Frontal cortex (tissue), 3 donors: ENCODE measurements at regions not wholly inside any gene's neighbourhood (a gene's known extent, or its start where the extent isn't known, plus 50 kb on each side); places are given as distances from the start of the nearest gene placed in this dataset.

Source experiments
- DNase-seq, 2 donors: peaks; one replicate each; pipeline ENCODE4 v3.0.0; 2012; ENCODE audit warnings: low spot score in 2 of 2
- FAIRE-seq: peaks from 2 replicates; lab custom pipeline; 2012; peaks lifted over from hg19 to GRCh38; lab: Jason Lieb, UNC
- donor health status: control.
- donor health status: control.
- donor health status: control.

DNA sequence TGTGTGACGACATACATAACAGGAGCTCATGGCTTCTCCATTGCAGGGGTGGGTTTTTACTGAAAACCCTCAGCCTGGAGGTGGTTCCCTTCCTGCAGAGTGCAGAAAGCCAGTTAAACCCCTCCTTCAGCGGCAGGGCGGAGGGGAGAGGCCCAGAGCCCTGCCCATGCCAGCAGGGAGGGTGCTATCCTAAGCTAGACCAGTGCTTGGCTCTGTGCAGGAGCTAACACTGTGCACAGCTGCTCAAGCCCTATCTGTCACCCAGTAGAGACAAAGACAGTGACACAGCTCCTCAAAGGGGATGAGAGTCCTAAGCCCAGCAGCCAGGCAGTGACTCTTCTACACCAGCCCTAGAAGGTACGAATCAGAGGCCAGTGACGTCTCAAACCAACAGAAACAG is 70.0 kb upstream of the ZSWIM6 start:
- FAIRE-seq, result no peak

GRCh38 chr5:61263072-61263471 is 69.0 kb upstream of the ZSWIM6 start:
- FAIRE-seq (no peak), DNase-seq (no peak)

More for the DNA sequence above, 70.0 kb upstream of the ZSWIM6 start:
- no peak for DNase-seq

GRCh38 chr5:61263561-61264272 is 68.3 kb upstream of the ZSWIM6 start:
- DNase-seq, result no peak
- no peak for FAIRE-seq

- FAIRE-seq (no peak), DNase-seq (peak; percentile 12 to 14)
Observed at GRCh38 chr5:61264273-61264661, 67.8 kb upstream of the ZSWIM6 start.

DNA sequence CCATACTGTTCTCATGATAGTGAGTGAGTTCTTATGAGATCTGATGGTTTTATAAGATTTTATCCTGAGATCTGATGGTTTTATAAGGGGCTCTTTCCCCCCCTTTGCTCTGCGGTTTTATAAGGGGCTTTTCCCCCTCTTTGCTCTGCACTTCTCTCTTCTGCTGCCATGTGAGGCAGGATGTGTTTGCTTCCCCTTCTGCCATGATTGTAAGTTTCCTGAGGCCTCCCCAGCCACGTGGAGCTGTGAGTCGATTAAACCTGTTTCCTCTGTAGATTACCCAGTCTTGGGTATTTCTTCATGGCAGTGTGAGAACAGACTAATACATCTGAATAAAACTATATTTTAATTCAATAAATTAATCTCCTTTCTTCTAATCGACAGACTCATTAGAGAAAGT is 64.9 kb upstream of the ZSWIM6 start:
- FAIRE-seq, result no peak
- DNase-seq, result no peak

GRCh38 chr5:61268871-61269270 is 63.2 kb upstream of the ZSWIM6 start:
- DNase-seq, result no peak
- no peak for FAIRE-seq

- FAIRE-seq (no peak), DNase-seq (no peak)
Observed at GRCh38 chr5:61270510-61271165, 61.4 kb upstream of the ZSWIM6 start.

- FAIRE-seq (no peak), DNase-seq (no peak)
Observed at GRCh38 chr5:61272688-61273087, 59.4 kb upstream of the ZSWIM6 start.

- no peak for DNase-seq
Observed at GRCh38 chr5:61273279-61273975, 58.6 kb upstream of the ZSWIM6 start.

DNA sequence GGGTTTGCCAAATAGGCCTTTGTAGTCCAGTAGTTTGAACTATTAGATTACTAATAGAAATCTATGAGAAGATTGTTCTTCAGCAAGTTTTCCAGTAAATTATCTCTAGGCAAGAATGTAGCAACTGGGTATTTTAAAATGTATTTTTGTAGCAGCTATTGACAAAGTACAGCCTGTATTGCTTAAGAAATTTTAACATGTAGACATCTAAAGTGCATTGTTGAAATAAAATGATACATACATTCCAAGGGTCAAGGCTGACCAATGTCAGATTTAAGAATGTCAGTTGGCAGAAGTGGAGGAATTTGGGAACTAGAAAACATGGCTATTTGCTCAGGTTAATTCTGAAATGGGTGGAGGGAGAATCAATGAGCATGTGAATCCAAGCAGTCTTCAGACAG is 57.5 kb upstream of the ZSWIM6 start:
- FAIRE-seq (no peak), DNase-seq (no peak)

More at GRCh38 chr5:61273279-61273975, 58.6 kb upstream of the ZSWIM6 start:
- no peak for FAIRE-seq

DNA sequence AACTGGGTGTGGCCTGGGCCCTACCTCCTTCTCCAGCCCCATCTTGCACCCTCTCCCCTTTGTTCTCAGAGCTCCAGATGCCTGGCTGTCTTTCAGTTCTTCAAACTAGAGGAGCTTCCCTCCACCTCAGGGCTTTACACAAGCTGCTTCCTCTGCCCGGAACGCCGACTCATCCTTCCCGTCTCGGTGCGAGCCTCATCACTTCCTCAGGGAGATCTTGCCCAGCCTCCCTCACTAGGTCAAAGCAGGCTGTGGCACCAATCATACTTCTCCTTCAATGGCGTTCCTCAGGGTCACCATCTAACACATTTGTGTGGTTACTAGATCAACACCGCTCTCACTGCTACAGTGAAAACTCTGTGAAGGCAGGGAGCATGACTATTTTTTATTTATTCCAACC is 56.2 kb upstream of the ZSWIM6 start:
- no peak for FAIRE-seq
- no peak for DNase-seq

- DNase-seq, result no peak
- FAIRE-seq, result no peak
Observed at GRCh38 chr5:61277190-61277589, 54.9 kb upstream of the ZSWIM6 start.

GRCh38 chr5:61277781-61278180 is 54.3 kb upstream of the ZSWIM6 start:
- DNase-seq, result no peak
- no peak for FAIRE-seq

DNA sequence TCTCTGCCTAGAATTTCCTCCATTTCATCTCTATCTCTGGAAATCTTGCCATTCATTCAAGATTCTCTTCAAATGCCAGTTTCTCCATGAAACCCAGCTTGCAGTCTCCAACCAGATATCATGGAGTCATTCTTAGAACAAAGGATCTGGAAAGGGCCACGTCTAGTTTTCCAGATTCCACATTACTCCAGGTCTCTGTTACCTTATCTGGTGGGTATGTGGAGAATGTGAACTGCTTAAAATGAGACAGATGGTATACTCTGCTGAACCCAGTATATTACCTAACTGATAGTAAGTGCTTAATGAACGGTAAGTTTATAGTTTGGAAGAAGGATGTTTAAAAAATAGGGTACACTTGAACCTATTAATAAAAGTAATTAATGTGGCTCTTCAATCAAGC is 52.3 kb upstream of the ZSWIM6 start:
- DNase-seq, result no peak
- no peak for FAIRE-seq

GRCh38 chr5:61280205-61280604 is 51.9 kb upstream of the ZSWIM6 start:
- FAIRE-seq (no peak), DNase-seq (no peak)

- no peak for FAIRE-seq
- DNase-seq, result no peak
Observed at GRCh38 chr5:61280761-61281427, 51.2 kb upstream of the ZSWIM6 start.

GRCh38 chr5:61281686-61282085 is 50.4 kb upstream of the ZSWIM6 start:
- no peak for DNase-seq
- no peak for FAIRE-seq
